HG02938 (cell line): ENCODE measurements at regions not wholly inside any gene's neighbourhood (a gene's known extent, or its start where the extent isn't known, plus 50 kb on each side); places are given as distances from the start of the nearest gene placed in this dataset.
"Not testable (repeated sequence)": the region's sequence is repeated elsewhere in the genome, so short reads cannot be mapped to it uniquely, and the experiment has no call there.

Experiments used
- ATAC-seq: cut with Tn5 transposase; IDR thresholded peaks from one replicate; pipeline ENCODE4 v1.9.1; 2021; ENCODE audit warnings: mild to moderate bottlenecking, moderate library complexity; ENCODE audit not compliant: unreplicated experiment

DNA sequence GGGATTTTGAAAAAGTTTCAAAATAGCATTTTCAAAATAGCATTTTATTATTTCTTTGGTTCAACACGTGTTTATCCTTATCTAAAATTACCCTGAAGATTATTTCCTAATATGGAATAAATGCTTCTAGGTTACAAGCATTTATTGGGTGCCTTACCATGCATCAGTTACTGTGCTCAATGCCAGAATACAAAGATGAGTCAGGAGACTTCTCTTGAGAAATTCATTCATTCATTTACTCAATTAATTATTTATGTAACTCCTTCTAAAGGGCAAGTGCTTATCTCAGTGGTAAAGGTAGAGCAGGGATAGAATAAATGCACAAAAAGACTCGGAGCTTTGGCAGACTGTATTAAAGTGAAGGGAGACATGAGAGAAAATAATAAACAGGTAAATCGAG, 150.1 kb upstream of the PDE7B start:
- ATAC-seq: no peak

DNA sequence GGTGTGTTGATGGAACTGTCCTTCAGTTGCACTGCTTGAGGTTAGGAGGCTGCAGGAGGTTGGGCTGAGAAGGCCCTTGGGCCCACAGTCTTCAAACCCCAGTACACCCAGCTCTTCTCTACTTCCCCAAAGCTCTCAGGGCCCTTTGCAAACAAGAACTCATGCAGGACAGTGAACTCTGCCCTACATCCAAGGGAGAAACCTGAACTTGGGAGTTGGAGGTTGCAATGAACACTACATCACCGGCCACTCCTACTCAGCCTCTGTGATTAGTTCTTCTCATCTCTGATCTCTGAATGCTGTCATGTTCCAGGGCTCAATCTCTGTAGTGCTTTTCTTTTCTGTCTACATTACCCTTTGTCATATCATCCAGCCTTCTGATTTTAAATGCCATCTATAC, 148.5 kb upstream of the PDE7B start:
- ATAC-seq: no peak

DNA sequence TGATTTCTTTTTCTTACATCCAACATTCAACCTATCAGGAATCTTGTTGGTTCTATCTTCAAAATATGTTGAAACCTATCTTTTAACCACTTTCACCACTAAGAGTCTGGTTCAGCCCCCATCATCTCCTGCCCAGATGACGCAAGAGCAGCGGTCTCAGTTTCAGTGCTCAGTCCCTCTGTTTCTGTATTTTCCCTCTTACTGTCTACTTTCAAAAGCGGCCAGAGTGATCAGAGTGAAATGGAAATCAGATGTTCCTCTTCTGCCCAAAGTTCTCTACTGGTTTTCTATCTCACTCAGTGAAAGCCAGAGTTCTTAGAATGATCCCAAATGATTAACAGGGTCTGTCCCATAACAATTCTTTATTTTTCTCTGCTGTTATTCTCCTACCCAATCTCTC, 147.9 kb upstream of the PDE7B start:
- ATAC-seq: peak; percentile 94

DNA sequence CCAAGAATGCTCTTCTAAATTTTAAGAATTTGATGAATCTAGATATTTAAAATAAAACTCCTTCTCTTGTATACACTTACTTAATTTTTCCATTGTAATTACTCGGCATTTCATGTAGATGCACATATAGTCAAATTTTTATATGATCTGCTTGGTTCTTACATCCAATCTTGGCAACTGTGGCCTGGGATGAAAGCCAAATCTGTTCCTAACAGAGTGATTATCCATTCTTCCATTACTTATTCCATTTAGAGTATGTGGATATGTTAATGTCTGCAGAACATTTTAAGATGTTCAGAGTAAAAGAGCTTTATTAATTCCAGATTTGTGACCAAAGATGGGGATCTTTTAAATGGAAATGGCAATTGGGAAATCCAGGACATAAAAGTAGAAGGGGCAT, 144.1 kb upstream of the PDE7B start:
- ATAC-seq: no peak

DNA sequence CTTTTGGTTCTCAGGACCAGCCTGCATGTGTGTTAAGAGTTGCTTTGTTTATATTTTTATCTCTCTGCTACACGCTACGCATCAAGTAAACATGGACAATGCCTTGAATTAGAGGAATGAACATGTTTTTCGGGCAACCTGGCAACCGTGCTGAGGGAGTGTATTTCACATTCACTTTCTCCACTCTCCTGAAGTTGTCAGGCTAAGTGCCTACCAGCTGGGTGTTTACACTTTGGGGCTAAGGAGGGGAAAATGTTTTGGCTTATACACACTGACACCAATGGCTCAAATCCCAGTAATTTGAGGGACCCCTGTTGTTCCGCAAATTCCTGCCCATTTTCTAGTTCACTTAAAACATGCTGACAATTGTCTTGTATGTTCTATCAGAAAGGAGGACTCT, 141.5 kb upstream of the PDE7B start:
- no peak for ATAC-seq

DNA sequence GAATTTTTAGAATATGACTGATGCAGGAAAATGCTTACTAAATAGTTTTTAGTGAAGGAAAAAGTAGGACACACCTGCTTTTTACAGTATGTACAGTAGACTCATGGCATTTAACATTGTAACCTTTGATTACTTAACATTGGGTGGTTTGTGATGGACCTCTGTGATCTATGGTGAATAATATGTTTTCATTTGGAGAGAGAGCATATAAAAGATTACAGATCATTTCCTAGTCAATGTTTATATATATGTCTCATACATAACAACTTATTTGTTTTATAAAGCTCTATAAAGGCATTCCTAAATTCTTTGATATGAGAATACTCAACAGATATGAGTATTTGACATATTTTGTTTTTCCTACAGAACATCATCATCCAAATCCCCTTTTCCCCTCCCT, 129.3 kb upstream of the PDE7B start:
- ATAC-seq: no peak

DNA sequence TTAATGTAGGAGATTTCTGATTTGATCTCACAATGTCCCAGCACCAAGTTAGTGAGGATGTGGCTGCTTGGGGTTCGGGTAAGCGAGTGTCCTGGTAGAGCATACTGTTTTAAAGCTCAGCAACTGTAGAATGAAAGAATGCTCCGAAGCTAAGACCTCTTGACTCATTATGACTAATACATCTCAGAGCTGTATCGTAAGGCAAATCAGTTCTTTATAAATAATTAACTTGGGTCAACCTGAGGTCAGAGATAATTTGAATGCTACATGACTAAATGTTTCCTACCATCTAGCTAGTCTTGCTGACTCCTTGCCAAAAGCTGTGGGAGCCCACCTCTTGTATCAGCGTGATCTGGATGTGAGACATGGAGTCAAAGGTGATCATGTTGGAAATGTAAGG, 128.8 kb upstream of the PDE7B start:
- peak; percentile 98 for ATAC-seq

DNA sequence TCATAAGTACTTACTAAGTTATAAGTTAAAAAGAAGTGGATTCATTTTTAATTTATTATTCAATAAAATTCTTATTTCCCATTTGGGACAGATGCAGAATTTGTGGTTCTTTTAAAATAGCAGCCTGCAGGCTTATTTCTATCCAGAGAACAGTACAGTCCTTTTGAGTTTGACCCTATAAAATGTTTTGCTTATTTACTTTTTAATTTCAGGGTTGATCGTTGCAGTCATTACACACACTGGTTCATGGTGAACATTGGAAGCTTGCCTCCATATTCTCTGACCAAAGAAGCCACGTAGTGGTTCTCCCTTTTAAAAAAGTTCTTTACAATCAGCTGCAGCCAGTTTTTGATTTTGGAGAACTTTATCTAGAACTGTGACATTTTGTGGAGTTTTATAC, 122.9 kb upstream of the PDE7B start:
- ATAC-seq: no peak

DNA sequence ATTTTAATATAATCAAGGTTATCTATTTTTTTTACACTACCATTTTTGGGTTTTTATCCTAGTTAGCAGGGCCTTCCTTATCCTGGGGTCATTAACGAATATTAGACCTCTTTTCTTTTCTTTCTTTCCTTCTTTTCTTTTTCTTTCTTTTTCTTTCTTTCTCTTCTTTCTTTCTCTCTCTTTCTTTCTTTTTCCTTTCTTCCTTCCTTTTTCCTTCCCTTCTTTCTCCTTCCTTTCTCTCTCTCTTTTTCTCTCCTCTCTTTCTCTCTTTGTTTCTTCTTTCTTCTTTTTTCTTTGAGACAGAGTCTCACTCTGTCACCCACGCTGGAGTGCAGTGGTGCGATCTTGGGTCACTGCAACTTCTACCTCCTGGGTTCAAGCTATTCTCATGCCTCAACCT, 120.4 kb upstream of the PDE7B start:
- ATAC-seq: no peak

DNA sequence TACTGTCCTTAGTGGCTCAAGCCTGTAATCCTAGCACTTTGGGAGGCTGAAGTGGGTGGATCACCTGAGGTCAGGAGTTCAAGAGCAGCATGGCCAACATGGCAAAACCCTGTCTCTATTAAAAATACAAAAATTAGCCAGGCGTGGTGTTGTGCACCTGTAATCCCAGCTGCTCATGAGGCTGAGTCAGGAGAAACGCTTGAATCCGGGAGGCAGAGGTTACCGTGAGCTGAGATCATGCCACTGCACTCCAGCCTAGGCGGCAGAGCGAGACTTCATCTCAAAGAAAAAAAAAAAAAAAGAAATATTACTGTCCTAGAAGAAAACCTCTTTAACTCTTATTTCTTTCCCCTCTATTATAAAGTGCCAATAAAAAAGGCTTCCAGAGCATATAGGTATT, 115.2 kb upstream of the PDE7B start:
- ATAC-seq: not testable (repeated sequence)

DNA sequence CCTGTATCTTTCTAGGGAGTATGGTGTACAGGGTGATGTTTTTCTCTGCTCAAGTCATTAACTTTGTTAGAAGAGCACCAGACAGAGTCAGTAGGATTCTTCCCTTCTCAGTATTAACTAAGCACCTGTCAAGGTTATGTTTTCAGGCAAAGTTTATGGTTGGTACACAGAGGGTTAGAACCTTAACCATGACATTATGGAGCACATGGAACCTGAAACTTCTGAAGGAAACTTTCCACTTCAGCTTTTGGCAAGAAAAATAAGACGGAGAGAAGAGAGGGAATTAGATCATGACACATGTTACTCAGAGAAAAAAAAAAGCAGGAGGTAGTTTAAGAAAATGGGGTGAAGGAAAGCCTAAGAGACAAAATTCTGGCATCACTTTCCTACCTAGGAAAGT, 112.9 kb upstream of the PDE7B start:
- no peak for ATAC-seq

DNA sequence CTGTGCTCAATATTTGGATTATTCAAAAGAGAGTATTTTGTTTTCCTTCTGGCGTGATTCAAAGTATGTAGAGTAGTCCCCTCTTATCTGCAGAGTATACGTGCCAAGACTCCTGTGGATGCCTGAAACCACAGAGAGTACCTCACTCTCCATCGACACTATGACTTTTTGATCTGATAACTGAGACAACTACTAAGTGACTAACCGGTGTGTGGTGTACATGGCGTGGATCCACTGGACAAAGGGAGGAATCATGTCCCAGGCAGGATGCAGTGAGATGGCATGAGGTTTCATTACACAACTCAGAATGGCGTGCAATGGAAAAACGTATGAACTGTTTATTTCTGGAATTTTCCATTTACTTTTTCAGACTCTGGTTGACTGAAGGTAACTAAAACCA, 112.2 kb upstream of the PDE7B start:
- ATAC-seq: no peak

DNA sequence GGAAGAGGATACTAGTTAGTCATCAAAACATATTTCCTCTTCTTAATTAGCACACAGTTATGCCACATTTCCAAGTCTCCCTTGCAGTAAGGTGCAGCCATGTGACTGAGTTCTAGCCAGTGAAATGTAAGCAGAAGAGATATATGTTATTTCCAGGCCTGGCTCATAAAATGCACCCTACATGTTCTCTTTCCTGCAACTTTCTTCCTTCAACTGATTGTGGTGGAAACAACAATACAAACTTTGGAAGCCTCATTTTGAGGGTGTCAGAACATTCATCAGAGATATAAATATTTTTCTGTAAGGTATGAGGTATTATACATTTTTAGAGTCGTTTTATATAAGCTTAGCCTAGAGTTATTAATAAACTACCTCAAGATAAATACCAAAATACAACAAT, 110.9 kb upstream of the PDE7B start:
- no peak for ATAC-seq

DNA sequence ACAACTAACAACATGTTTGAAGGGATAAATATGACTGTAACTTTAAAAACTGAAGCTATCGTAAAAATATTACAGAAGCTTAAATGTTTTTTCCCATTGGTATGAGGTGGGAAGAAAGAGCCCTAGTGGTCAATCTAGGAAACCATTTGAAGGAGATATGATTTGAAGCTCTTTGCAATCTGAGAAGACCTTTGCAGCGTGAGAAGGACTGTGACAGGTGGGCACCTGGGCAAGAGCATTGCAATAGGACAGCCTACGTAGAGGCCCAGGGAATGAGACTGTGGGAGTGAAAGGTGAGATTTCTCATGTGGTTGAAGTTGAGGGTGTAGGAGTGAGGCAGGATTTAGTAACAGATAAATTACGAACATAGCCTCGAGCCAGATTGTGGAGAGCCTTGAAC, 108.0 kb upstream of the PDE7B start:
- no peak for ATAC-seq

DNA sequence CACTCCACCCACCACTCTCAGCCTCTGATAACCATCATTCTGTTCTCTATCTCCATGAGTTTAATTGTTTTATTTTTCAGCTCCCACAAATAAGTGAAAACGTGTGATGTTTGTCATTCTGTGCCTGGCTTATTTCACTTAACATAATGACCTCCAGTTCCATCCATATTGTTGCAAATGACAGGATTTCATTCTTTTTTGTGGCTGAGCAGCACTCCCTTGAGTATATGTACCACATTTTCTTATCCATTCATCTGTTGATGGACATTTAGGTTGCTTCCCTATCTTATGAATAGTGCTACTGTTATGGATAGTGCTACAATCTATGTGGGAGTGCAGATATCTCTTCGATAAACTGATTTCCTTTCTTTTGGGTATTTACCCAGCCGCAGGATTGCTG, 103.3 kb upstream of the PDE7B start:
- no peak for ATAC-seq

DNA sequence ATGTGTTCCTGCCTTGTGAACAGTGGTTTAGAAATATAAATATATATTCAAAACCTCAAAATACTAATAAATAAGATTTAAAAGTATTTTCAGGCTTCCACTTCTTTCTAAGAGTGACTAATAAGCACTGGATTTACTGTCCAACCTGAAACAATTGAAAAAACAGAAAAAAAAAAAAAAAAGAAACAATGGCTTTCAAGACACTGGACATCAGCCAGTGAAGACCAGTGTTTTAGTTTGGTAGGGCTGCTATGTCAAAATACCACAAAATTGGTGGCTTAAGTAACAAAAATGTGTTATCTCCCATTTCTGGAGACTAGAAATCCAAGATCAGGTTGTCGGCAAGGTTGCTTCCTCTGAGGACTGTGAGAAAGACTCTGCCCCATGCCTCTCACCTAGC, 101.4 kb upstream of the PDE7B start:
- ATAC-seq: no peak

DNA sequence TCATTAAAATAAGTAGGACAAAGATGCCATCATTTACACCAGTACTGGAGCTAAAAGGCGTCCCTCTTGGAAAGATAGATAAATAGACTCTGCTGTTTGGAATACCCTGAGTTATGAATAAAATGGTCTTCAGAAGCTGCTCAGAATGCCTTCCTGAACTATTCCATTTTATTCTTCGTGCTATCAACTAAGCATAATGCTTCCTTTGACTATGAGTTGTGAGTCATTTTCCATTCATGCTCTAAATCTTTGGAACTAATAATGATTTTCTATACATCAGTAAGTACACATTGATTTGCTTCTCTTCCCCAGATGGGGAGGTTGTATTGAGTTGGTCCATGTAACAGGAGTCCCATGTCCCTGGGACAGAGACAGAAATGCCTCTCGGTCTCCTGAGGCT, 98.3 kb upstream of the PDE7B start:
- no peak for ATAC-seq

DNA sequence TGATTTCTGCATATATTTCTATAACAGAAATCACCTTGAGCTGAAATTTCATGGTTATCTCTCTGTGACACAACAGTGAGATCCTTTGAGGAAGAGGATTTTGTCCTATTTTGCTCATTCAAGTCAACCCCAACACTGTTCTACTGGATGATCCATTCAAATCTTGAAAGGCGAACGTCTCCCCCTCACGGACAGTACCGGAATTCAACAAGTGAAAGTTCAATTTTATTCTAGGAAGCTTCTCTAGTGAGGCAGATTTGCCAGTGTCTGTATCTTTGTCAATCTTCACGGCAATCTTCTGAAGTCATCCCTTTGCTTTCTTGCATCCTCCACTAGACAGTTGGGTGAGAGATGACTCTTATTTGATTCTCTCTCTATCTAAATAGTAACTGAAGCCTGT, 91.7 kb upstream of the PDE7B start:
- no peak for ATAC-seq

DNA sequence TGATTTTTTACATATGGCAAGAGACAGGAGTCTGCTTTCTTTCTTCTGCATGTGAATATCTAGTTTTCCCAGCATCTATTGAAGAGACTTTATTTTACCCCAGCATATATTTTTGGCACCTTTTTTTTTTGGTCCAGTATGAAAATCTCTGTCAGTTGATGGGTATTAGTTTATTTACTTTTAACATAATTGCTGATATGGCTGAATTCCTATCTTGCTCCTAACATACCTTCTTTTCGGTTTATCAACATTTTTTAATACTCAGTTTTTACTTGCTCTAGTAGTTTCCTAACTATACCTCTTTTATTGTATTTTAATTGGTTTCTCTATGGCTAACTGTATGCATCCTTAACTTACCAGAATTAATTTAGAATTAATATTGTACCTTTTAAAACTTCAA, 77.5 kb upstream of the PDE7B start:
- ATAC-seq: no peak

DNA sequence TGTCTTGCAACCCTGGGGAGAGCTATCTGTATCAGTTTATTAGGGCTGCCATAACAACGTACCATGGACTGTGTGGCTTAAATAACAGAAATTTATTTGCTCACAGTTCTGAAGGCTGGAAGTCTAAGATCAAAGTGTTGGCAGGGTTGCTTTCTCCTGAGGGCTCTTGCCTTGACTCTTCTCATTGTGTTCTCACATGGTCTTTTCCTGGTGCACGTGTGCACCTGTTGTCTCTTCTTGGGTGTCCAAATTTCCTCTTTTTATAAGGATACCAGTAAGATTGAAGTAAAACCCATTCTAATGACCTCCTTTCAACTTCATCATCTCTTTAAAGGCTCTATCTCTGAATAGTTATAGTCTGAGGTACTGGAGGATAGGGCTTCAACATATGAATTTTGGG, 72.3 kb upstream of the PDE7B start:
- ATAC-seq: no peak

DNA sequence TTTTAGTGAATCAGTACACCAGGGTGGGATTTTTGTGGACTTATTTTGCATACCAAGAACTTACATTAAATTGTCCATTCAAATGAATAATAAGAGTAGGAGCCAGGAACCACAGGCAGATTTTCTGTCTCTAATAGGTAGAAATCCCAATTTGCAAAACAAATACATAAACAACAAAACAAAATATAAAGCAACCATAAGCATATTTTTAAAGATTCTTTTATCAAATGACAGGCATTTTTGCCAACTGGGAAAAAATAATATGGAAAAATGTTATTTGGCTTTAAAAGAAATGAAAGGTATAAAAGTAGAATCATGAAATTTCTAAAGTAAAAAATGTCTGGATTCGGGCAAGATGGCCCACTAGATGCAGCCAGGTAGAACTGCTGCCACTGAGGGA, 71.2 kb upstream of the PDE7B start:
- ATAC-seq: no peak

DNA sequence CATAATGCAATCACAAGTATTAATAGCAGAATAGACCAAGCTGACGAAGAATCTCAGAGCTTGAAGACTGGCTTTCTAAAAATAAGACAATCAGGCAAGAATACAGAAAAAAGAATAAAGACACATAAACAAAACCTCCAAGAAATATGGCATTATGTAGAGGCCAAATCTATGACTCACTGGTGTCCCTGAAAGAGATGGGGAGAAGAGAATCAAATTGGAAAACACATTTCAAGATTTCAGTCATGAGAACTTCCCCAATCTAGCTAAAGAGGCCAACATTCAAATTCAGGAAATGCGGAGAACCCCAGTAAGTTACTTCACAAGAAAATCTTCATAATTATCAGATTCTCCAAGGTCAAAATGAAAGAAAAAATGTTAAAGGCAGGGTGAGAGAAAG, 69.0 kb upstream of the PDE7B start:
- no peak for ATAC-seq

DNA sequence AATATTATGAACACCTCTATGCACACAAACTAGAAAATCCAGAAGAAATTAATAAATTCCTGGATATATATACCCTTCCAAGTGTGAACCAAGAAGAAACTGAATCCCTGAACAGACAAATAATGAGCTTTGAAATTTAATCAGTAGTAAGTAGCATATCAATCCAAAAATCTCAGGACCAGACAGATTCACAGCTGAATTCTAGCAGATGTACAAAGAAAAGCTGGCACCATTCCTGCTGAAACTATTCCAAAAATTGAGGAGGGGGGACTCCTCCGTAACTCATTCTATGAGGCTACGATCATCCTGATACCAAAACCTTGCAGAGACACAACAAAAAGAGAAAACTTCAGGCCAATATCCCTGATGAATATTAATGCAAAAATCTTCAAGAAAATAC, 67.0 kb upstream of the PDE7B start:
- no peak for ATAC-seq

DNA sequence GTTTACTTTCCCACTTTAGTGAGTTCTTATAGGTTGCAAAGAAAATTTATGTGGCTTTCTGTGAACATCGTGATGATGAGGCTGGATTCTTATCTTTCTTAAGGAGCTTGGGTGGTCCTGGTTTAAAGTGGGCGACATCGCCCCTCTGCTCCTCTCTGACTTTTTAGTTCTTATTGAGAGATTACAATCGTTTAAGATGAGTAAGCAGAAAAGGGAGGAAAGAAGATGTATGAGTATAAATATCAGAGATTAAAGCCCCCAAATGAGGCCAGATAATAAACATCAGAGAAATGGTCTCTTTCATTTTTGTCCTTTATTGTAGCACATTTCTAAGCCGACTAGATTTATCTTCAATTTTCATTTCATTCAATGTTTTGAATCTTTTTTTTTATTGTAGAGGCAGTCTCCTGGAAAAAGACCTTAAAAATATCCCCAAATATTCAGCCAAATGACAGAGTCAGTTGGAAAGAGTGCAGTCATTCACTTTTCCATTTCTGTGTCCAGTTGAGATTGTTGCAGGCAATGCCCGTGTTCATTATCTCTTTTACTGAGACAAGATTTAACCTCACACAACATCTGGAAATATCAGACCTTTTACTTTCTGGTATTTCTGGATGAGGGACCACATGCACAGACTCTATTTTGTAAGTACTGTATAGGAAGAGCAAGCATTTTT, 62.0 kb upstream of the PDE7B start:
- ATAC-seq: no peak
